Upper lobe of right lung (tissue), 1 donor: ENCODE measurements at regions not wholly inside any gene's neighbourhood (a gene's known extent, or its start where the extent isn't known, plus 50 kb on each side); places are given as distances from the start of the nearest gene placed in this dataset.

ENCODE experiments used
- ATAC-seq: fragments of 200-7000 bp; cut with Tn5 transposase; one replicate; pipeline ENCODE4 v1.9.1; 2020; ENCODE audit warnings: mild to moderate bottlenecking, moderate library complexity
- DNase-seq: peaks from one replicate; pipeline ENCODE4 v3.0.0-alpha.2; 2020
- H3K27ac ChIP-seq: fragments of 200-600 bp; one replicate; pipeline ENCODE4 v1.8.0; 2022
- H3K27me3 ChIP-seq: fragments of 200-600 bp; one replicate; pipeline ENCODE4 v1.8.0; 2022; ENCODE audit warnings: mild to moderate bottlenecking
- H3K36me3 ChIP-seq: fragments of 200-600 bp; one replicate; pipeline ENCODE4 v1.8.0; 2022
- H3K4me1 ChIP-seq: fragments of 200-600 bp; one replicate; pipeline ENCODE4 v1.8.0; 2022
- H3K4me3 ChIP-seq: fragments of 200-600 bp; one replicate; pipeline ENCODE4 v1.8.0; 2022; ENCODE audit warnings: mild to moderate bottlenecking
- H3K9me3 ChIP-seq: fragments of 200-600 bp; one replicate; pipeline ENCODE4 v1.8.0; 2022
- CTCF ChIP-seq: fragments of 200-600 bp; IDR thresholded peaks from one replicate; pipeline ENCODE4 v1.8.0; 2022; ENCODE audit warnings: antibody characterized with exemption
- intact Hi-C: fragments of 100-400 bp; cut with DNase I; formaldehyde crosslinking; loops from one replicate; pipeline ENCODE4 v1.11.0; 2022
- donor health status: DM: no; HTN: yes; CAD: no; lungs with severe emphysema.

GRCh38 chr1:95407886-95408291 is 173.9 kb downstream of the RWDD3 start:
- Histone ChIP-seq H3K4me3 (no peak overlapping the region), H3K27ac (no peak overlapping the region), H3K4me1 (no peaks in the 10 kb centered on the region), H3K27me3 (no peaks in the 10 kb centered on the region), H3K9me3 (no peaks in the 10 kb centered on the region), H3K36me3 (no peaks in the 10 kb centered on the region)
- intact Hi-C loops = no loop called here
- DNase-seq = no peak
- ATAC-seq = no peak
- no peak for TF ChIP-seq CTCF

GRCh38 chr1:95408507-95409136 is 174.6 kb downstream of the RWDD3 start:
- ATAC-seq = no peak
- Histone ChIP-seq H3K27ac (no peak overlapping the region), H3K27me3 (no peaks in the 10 kb centered on the region), H3K4me1 (no peaks in the 10 kb centered on the region), H3K9me3 (no peaks in the 10 kb centered on the region), H3K4me3 (no peak overlapping the region), H3K36me3 (no peaks in the 10 kb centered on the region)
- no peak for TF ChIP-seq CTCF
- no peak for DNase-seq
- intact Hi-C loops = no loop called here

GRCh38 chr1:95409276-95409675 is 175.3 kb downstream of the RWDD3 start:
- TF ChIP-seq CTCF = no peak
- ATAC-seq (no peak), DNase-seq (no peak)
- Histone ChIP-seq H3K4me3 (no peak overlapping the region), H3K9me3 (no peaks in the 10 kb centered on the region), H3K36me3 (no peaks in the 10 kb centered on the region), H3K27me3 (no peaks in the 10 kb centered on the region), H3K4me1 (no peaks in the 10 kb centered on the region), H3K27ac (no peak overlapping the region)
- intact Hi-C loops = no loop called here

- Histone ChIP-seq H3K4me1 (no peaks in the 10 kb centered on the region), H3K27me3 (no peaks in the 10 kb centered on the region), H3K36me3 (no peaks in the 10 kb centered on the region), H3K9me3 (no peaks in the 10 kb centered on the region), H3K27ac (no peak overlapping the region), H3K4me3 (no peak overlapping the region)
- ATAC-seq = no peak
- intact Hi-C loops = no loop called here
- TF ChIP-seq CTCF = no peak
- DNase-seq = no peak
Observed at GRCh38 chr1:95409901-95410300, 175.9 kb downstream of the RWDD3 start.

GRCh38 chr1:95415146-95415545 is 181.1 kb downstream of the RWDD3 start:
- intact Hi-C loops = no loop called here
- no peak for ATAC-seq
- no peak overlapping the region for H3K27ac ChIP-seq
- no peaks in the 10 kb centered on the region for H3K9me3 ChIP-seq
- no peak for DNase-seq
- H3K36me3 ChIP-seq = no peaks in the 10 kb centered on the region
- TF ChIP-seq CTCF = no peak
- no peak overlapping the region for H3K4me3 ChIP-seq
- H3K4me1 ChIP-seq = no peaks in the 10 kb centered on the region
- no peaks in the 10 kb centered on the region for H3K27me3 ChIP-seq

- Histone ChIP-seq H3K4me1 (no peaks in the 10 kb centered on the region), H3K27ac (no peak overlapping the region), H3K4me3 (no peak overlapping the region), H3K36me3 (no peaks in the 10 kb centered on the region), H3K9me3 (no peaks in the 10 kb centered on the region), H3K27me3 (no peaks in the 10 kb centered on the region)
- DNase-seq (no peak), ATAC-seq (no peak)
- intact Hi-C loops = no loop called here
- no peak for TF ChIP-seq CTCF
Observed at GRCh38 chr1:95426772-95427171, 192.8 kb downstream of the RWDD3 start.
